ENCODE measurements at regions not wholly inside any gene's neighbourhood (a gene's known extent, or its start where the extent isn't known, plus 50 kb on each side); places are given as distances from the start of the nearest gene placed in this dataset.

DNA sequence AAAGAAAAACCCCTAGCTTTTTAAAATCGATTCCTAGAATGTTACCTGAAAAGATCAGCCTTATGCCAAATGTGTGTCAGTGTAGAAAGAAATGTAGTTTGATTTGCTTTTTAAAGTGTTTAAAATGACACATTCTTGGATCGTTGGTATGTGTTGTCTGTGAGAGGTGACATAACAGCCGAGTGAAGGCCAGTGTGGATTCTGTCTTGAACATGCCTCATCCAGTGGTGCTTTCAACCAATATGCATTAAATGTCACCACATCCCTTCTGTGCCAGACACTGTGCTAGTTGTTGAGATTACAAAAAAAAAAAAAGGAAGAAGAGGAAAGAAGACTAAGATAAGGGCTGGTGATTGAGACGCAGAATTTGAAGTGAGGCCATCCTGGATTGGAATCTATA, 994.2 kb upstream of the TENM3 start:
- no peaks in the 10 kb centered on the region for H3K36me3 Mint-ChIP-seq (ENCODE audit: unreplicated experiment)
- no peaks in the 10 kb centered on the region for H3K4me1 Mint-ChIP-seq (ENCODE audit: unreplicated experiment)
- no peak overlapping the region for H3K4me3 Mint-ChIP-seq (ENCODE audit: unreplicated experiment)
- H3K27ac Mint-ChIP-seq (ENCODE audit: unreplicated experiment): no peak overlapping the region
- DNase-seq (ENCODE audit: extremely low spot score, unreplicated experiment): no peak
- no peaks in the 10 kb centered on the region for H3K9me3 Mint-ChIP-seq (ENCODE audit: unreplicated experiment)
- TF ChIP-seq, protein P1, sequence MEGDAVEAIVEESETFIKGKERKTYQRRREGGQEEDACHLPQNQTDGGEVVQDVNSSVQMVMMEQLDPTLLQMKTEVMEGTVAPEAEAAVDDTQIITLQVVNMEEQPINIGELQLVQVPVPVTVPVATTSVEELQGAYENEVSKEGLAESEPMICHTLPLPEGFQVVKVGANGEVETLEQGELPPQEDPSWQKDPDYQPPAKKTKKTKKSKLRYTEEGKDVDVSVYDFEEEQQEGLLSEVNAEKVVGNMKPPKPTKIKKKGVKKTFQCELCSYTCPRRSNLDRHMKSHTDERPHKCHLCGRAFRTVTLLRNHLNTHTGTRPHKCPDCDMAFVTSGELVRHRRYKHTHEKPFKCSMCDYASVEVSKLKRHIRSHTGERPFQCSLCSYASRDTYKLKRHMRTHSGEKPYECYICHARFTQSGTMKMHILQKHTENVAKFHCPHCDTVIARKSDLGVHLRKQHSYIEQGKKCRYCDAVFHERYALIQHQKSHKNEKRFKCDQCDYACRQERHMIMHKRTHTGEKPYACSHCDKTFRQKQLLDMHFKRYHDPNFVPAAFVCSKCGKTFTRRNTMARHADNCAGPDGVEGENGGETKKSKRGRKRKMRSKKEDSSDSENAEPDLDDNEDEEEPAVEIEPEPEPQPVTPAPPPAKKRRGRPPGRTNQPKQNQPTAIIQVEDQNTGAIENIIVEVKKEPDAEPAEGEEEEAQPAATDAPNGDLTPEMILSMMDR (IDR thresholded peaks at IDR 0.05): no peak
- H3K27me3 Mint-ChIP-seq (ENCODE audit: unreplicated experiment): peaks cover 3% of the 10 kb centered on the region

DNA sequence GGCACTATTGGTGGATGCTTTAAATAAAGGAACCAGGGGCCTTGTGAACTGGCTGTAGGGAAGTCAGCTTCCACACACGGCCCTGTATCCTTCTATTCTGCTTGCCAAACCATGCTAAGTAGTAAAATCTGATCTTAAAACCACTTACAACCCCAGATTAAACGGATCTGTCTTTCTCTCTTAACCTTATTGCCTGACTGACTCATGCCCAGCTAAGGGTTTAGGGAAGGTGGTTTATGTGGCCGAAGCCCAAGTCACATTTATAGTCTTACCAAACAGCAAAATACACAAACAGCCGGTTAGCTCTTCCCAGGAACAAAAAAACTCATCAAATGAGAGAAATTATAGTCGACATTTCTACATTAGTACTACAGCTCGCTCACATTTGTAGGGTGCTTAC, 988.4 kb upstream of the TENM3 start:
- TF ChIP-seq, protein P1 (IDR thresholded peaks at IDR 0.05): no peak
- no peak for DNase-seq (ENCODE audit: extremely low spot score, unreplicated experiment)
- Mint-ChIP-seq H3K4me1 (ENCODE audit: unreplicated experiment) (no peaks in the 10 kb centered on the region), H3K36me3 (ENCODE audit: unreplicated experiment) (no peaks in the 10 kb centered on the region), H3K9me3 (ENCODE audit: unreplicated experiment) (peaks cover 6% of the 10 kb centered on the region), H3K27ac (ENCODE audit: unreplicated experiment) (no peak overlapping the region), H3K4me3 (ENCODE audit: unreplicated experiment) (no peak overlapping the region), H3K27me3 (ENCODE audit: unreplicated experiment) (peaks cover 3% of the 10 kb centered on the region)

DNA sequence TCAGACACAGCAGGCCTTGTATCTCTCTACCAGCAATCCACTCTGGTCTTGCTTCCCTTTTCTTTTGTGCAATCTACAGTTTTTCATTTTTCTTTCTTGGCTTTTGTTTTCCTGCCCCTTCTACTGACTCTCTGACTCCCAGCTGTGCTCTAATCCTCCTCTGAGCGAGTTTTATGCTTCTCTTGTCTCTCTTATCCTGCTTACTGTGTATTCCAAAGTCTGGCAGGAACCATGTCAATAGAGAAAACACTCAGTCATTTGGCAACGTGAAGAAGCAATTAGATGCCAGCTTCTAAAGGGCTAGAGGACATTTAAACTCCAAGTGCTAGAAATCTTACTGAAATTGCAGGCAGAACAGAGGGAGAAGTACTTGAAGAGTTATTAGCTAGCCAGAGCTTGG, 984.6 kb upstream of the TENM3 start:
- H3K4me3 Mint-ChIP-seq (ENCODE audit: unreplicated experiment): no peak overlapping the region
- peaks cover 20% of the 10 kb centered on the region for H3K27me3 Mint-ChIP-seq (ENCODE audit: unreplicated experiment)
- H3K27ac Mint-ChIP-seq (ENCODE audit: unreplicated experiment): no peak overlapping the region
- H3K36me3 Mint-ChIP-seq (ENCODE audit: unreplicated experiment): no peaks in the 10 kb centered on the region
- H3K9me3 Mint-ChIP-seq (ENCODE audit: unreplicated experiment): peaks cover 6% of the 10 kb centered on the region
- TF ChIP-seq, protein P1 (IDR thresholded peaks at IDR 0.05): no peak
- H3K4me1 Mint-ChIP-seq (ENCODE audit: unreplicated experiment): no peaks in the 10 kb centered on the region
- DNase-seq (ENCODE audit: extremely low spot score, unreplicated experiment): no peak

DNA sequence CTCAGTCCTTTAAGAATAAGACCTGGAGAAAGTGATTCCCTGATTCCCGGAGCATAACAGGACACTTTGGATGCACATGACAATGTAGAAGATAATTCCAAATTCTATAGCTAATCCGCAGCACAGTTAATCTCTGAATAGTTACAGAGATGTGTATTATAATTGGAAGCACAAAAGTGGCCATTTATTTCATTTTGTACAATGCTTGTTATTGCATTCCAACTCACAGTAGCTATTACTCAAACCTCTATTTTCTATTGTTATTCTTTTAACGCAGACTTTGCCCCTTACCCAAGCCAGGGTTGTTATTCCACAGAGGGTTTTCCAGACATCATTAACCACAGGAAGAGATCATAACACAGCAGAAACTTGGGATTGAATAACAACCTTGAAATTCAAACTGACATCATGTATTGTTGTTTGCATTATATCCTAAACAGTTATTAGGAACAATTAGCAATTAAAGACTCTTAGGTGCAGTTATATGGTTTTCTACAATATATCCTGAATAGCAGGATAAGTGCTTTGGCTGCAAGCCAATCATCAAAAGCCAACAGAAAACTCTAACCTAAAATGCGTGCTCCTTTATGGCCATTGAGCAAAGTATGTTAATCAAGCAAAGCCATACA, 984.0 kb upstream of the TENM3 start:
- Mint-ChIP-seq H3K36me3 (ENCODE audit: unreplicated experiment) (no peaks in the 10 kb centered on the region), H3K9me3 (ENCODE audit: unreplicated experiment) (peaks cover 6% of the 10 kb centered on the region), H3K27ac (ENCODE audit: unreplicated experiment) (no peak overlapping the region), H3K4me1 (ENCODE audit: unreplicated experiment) (no peaks in the 10 kb centered on the region), H3K4me3 (ENCODE audit: unreplicated experiment) (no peak overlapping the region), H3K27me3 (ENCODE audit: unreplicated experiment) (peaks cover 24% of the 10 kb centered on the region)
- TF ChIP-seq, protein P1 (IDR thresholded peaks at IDR 0.05): no peak
- no peak for DNase-seq (ENCODE audit: extremely low spot score, unreplicated experiment)

DNA sequence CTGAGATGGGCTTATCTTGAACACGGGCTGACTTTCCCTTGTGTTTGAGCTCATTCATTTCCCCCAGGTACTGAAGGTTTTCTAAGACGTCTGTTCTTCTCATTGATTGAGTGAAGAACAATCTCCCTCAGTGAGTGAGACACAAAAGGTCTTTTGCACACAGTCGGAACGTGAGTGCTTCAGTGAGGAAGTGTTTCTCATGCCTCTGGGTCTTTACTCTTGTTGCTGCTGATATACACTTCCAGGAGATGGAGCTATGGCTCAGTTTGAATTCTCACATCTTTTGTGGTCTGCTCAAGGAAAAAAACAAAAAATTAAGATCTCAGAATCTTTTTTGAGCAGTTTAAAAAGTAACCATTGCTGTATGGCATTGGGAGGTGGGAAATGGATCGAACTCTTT, 981.9 kb upstream of the TENM3 start:
- Mint-ChIP-seq H3K4me3 (ENCODE audit: unreplicated experiment) (no peak overlapping the region), H3K36me3 (ENCODE audit: unreplicated experiment) (no peaks in the 10 kb centered on the region), H3K27ac (ENCODE audit: unreplicated experiment) (no peak overlapping the region), H3K27me3 (ENCODE audit: unreplicated experiment) (peaks cover 29% of the 10 kb centered on the region), H3K9me3 (ENCODE audit: unreplicated experiment) (peaks cover 6% of the 10 kb centered on the region), H3K4me1 (ENCODE audit: unreplicated experiment) (no peaks in the 10 kb centered on the region)
- DNase-seq (ENCODE audit: extremely low spot score, unreplicated experiment): no peak
- TF ChIP-seq, protein P1 (IDR thresholded peaks at IDR 0.05): peak; percentile 64

All from osteocyte (in vitro differentiated cells).